H1 (cell line): ENCODE measurements at regions not wholly inside any gene's neighbourhood (a gene's known extent, or its start where the extent isn't known, plus 50 kb on each side); places are given as distances from the start of the nearest gene placed in this dataset.

Source experiments
- TF ChIP-seq, protein P1 (sequence below), 3 experiments: IDR thresholded peaks; 1 replicate in 2 of 3; 2 replicates in 1 of 3; pipeline versions ENCODE4 v1.5.1 to v1.6.1; 2011; ENCODE audit warnings: low read length in 3 of 3, mild to moderate bottlenecking in 3 of 3, inconsistent platforms in 2 of 3, low read depth in 1 of 3, moderate library complexity in 1 of 3; ENCODE audit not compliant: insufficient read depth in 1 of 3; ENCODE audit errors: control extremely low read depth in 1 of 3

DNA sequence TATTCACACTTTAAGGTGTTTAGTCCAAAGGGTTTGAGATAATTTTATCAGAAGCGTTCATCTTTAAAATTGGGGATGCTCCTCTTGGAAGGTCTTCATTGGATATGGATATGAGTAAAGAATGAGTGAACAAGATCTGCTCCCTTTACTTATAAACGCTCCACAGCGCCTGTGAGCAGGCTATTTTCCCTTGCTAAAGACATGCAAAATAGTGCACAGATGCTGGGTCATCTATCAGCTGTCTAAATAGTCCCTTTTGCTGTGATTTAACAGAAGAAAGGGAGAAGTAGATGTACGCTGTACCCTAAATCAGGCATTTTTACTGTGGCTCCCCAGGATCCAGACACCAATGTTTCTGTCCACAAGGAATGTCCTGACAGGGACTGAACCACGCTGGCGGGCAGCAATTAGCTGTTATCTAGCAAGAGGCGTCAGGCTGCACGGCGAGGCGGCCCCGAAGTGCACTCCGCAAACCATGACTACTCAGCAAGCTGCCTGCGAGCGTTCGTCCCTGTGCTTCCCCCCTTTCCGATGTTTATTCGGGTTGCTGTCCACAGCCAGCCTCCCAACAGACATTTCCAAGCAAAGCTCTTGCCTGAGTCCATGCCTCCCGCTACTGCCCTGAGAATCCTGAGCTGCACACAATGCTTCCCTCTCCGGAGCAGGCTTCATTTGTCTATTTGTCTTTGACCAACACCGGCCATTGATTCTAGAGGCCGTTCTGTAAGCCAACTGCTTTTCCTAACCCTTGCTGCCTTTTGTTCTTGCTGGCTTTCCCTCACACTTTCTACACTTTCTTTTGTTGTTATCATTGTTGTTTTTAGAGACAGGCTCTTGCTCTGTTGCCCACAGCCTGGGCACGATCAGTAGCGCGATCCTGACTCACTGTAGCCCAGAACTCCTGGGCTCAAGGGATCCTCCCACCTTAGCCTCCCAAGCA is 55.7 kb upstream of the CNEP1R1 start (continued):
- TF ChIP-seq, protein P1, sequence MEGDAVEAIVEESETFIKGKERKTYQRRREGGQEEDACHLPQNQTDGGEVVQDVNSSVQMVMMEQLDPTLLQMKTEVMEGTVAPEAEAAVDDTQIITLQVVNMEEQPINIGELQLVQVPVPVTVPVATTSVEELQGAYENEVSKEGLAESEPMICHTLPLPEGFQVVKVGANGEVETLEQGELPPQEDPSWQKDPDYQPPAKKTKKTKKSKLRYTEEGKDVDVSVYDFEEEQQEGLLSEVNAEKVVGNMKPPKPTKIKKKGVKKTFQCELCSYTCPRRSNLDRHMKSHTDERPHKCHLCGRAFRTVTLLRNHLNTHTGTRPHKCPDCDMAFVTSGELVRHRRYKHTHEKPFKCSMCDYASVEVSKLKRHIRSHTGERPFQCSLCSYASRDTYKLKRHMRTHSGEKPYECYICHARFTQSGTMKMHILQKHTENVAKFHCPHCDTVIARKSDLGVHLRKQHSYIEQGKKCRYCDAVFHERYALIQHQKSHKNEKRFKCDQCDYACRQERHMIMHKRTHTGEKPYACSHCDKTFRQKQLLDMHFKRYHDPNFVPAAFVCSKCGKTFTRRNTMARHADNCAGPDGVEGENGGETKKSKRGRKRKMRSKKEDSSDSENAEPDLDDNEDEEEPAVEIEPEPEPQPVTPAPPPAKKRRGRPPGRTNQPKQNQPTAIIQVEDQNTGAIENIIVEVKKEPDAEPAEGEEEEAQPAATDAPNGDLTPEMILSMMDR (IDR thresholded peaks at IDR 0.05; ENCODE audit: control extremely low read depth in 1 of 3, insufficient read depth in 1 of 3, low read depth in 1 of 3, low read length in 3 of 3), result no peak
